ENCODE measurements at regions not wholly inside any gene's neighbourhood (a gene's known extent, or its start where the extent isn't known, plus 50 kb on each side); places are given as distances from the start of the nearest gene placed in this dataset.

GRCh38 chr5:31097851-31098250 lies 95.6 kb upstream of the CDH6 start:
- TF ChIP-seq CTCF (IDR thresholded peaks at IDR 0.05) = no peak
- TF ChIP-seq POLR2AphosphoS5 (IDR thresholded peaks at IDR 0.05; ENCODE audit: insufficient read depth in 1 of 2, low read depth in 1 of 2) = no peak
